HG02798 (cell line): ENCODE measurements at regions not wholly inside any gene's neighbourhood (a gene's known extent, or its start where the extent isn't known, plus 50 kb on each side); places are given as distances from the start of the nearest gene placed in this dataset.
"Not testable (repeated sequence)": the region's sequence is repeated elsewhere in the genome, so short reads cannot be mapped to it uniquely, and the experiment has no call there.

Source experiments
- ATAC-seq: cut with Tn5 transposase; IDR thresholded peaks from one replicate; pipeline ENCODE4 v1.9.1; 2021; ENCODE audit warnings: mild to moderate bottlenecking; ENCODE audit not compliant: unreplicated experiment, poor library complexity

DNA sequence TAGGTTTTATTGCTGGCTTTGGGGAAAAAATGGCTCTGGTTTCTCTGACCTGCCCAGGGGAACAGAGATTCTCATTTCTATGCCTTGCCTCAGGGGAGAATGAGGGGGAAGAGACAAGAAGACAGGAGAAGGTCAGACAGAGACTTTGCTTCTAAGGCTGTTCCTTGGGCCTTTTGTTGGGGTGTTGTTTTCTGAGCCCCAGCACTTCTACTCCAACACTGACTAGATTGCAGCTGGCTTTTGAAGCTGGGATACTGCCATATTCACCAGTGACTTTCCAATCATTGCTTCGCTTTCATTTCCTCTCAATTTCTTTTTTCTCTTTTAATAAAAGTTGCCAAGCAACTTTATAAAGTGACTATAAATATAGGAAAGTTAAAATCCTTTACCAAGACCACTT is 143.2 kb upstream of the ARHGEF26 start:
- ATAC-seq = no peak

- ATAC-seq = no peak
Observed at GRCh38 chr3:153979418-153980251, 141.6 kb upstream of the ARHGEF26 start.

DNA sequence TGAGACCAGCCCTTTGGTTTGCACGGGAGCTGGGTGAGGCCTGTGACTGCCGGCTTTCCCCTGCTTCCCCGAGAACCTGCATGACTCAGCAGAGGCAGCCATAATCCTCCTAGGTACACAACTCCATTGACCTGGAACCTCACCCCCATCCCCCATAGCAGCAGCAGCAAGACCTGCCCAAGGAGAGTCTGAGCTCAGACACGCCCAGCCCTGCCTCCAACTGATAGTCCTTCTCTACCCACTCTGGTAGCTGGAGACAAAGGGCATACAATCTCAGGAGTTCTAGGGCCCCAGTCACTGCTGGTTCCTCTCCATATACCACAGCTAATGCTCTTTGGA is 141.0 kb upstream of the ARHGEF26 start:
- ATAC-seq = no peak

GRCh38 chr3:153997364-153997763 is 123.8 kb upstream of the ARHGEF26 start:
- not testable (repeated sequence) for ATAC-seq

- ATAC-seq = no peak
Observed at GRCh38 chr3:154003649-154004048, 117.5 kb upstream of the ARHGEF26 start.

DNA sequence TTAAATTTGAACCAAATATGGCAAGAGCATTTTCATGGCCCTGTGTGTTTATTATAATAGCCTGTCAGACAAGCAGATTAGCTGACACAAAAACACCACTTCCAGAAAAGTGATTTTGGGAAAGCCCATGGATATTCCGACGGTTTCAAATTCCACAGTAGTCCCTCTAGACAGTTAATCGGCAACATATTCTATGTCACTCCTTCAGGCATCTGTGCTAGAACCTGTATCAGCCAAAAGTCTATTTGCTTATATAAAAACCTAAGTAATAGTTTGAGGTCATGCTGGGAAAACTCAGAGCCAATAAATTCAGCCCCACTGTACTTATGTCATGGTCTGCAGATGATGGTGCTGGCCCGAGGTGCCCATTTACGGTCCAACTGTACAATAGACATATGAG is 110.2 kb upstream of the ARHGEF26 start:
- no peak for ATAC-seq

GRCh38 chr3:154013736-154014135 is 107.5 kb upstream of the ARHGEF26 start:
- no peak for ATAC-seq

DNA sequence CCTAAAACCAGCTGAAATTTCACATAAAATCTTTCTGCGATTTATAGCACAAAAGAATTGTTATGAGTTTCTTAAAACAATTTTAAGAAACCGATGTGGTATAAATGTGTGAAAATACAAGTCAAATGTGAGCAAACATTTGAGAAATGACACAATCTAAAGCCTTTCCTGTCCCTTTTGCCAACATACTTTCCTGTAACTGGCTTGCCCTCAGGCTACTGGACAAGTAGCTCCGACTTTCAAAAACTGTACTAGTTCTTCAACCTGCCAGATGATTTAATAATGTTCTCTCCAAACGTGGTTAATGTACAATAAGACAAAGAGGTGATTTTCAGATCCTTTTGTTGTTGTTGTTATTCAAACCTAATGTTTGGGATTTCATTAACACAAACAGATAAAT is 105.9 kb upstream of the ARHGEF26 start:
- no peak for ATAC-seq

DNA sequence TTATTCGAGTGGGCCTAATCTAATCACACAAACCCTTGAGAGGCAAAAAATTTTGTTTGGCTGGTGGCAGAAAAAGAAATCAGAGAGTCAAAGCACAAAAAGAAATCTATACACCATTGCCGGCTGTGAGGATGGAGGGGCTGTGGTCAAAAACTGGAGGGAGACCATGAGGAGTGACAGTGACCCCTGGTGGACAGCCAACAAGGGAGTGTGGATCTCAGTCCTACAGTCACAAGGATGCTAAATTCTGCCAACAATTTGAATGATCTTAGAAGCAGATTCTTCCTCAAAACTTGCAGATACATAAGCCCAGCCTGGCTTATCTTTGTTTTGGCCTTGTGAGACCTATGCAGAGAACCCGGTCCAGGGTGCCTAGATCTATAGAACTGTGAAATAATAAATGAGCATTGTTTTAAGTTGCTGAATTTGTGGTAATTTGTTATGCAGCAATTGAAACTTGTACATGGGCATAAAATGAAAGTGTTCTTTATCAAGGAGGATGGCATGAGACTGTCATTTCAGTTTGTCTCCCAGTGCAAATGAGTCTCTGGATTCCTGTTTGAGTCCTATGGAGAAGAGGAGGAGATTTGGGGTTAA is 103.0 kb upstream of the ARHGEF26 start:
- peak; percentile 92 for ATAC-seq

GRCh38 chr3:154022606-154023005 is 98.6 kb upstream of the ARHGEF26 start:
- no peak for ATAC-seq

GRCh38 chr3:154023148-154023547 is 98.0 kb upstream of the ARHGEF26 start:
- ATAC-seq = no peak

DNA sequence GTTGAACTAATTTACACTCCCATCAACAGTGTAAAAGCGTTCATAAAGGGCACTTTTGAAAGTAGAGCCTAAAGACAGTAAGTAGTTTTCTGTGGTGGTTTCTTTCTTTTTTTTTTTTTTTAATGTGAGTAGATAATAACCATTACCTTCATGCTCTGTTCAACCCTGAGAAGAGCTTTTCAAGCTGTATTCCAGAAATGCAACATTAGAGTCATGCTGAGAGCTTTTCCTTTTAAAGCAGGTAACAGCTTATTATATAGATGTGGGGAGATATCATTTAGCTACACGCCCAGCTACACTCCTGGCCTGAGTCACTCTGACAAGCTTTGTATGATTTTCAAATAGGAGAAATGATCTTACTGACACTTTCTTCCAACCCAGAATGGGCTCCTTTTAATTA is 96.2 kb upstream of the ARHGEF26 start:
- ATAC-seq = no peak

DNA sequence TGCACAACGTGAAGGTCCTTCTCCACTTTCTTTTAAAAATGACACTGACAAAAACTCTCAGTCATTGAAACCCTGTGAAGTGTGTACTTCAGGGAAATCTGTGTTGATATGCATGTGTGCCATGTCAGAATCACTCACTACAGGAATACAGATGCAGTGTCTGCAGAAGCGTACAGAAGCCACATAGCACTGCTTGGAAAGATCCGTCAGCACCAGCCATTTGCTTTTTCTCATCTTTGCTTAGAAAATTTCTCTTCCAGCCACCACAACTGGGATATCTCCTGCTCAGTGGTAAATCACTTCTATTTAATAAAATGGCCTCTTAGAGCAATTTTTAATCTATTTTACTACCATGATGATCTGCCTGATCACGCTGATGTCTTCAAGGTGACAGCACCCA is 91.3 kb upstream of the ARHGEF26 start:
- no peak for ATAC-seq

DNA sequence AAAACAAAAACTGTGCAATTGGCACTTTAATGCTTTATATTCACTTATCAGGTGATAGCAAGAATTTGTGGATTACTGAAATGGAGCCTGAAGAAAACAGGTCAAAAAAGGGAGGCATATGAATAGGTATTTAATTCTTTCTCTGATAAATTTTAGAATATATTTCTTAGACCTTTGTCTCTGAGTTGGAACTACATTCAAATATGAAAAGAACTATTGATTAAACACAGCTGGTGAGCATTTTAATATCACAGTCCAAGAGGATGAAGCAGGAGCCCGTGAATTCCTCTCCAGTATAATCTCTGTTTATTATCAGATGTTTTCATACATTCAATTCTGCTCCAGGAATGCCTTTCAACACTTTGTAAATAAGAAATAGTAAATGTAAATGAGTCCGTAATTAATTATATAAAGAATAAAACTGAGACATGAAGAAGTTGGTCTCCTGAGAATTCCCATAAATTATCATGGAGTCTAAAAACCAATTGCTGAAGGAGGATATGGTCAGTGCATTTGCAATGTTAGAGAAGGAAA is 86.3 kb upstream of the ARHGEF26 start:
- no peak for ATAC-seq

GRCh38 chr3:154040283-154040682 is 80.9 kb upstream of the ARHGEF26 start:
- ATAC-seq = peak; percentile 64

GRCh38 chr3:154044671-154045070 is 76.5 kb upstream of the ARHGEF26 start:
- ATAC-seq = no peak

DNA sequence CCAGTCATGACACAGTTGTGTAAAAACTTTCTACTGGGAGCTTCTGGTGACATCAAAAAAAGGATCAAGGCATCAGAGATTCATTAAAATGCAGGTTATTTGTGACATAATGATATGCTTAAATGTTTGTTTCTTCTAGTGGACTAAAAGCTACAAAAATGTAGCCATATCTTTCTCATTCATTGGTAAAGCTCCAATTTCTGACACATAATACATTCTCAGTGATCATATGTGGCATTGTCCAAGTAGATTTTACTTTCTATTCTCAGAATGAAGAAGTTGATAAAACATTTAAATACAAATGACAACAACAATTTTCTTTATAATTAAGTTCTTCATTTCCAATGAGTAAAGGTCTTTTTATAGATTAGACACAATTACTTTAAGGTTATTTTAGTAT is 71.0 kb upstream of the ARHGEF26 start:
- ATAC-seq = no peak

DNA sequence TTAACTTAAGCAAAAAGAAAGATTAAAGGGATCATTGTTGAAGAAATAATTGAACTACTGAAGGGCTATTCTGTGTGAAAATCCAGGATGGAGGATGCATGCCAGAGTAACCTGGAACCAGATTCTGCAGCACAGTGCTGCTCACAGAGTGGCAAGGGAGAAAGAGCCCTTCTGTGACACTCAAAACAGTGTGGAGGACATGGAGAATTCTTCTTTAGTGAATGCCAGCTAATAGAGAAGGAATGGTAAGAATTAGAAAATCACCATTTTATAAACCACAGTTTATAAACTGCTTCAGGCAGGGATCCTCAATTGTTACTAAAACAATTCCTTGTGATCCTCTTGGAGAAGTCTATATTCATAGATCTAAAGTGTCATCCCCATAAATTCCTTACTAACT is 70.4 kb upstream of the ARHGEF26 start:
- no peak for ATAC-seq

GRCh38 chr3:154059833-154060232 is 61.4 kb upstream of the ARHGEF26 start:
- no peak for ATAC-seq

DNA sequence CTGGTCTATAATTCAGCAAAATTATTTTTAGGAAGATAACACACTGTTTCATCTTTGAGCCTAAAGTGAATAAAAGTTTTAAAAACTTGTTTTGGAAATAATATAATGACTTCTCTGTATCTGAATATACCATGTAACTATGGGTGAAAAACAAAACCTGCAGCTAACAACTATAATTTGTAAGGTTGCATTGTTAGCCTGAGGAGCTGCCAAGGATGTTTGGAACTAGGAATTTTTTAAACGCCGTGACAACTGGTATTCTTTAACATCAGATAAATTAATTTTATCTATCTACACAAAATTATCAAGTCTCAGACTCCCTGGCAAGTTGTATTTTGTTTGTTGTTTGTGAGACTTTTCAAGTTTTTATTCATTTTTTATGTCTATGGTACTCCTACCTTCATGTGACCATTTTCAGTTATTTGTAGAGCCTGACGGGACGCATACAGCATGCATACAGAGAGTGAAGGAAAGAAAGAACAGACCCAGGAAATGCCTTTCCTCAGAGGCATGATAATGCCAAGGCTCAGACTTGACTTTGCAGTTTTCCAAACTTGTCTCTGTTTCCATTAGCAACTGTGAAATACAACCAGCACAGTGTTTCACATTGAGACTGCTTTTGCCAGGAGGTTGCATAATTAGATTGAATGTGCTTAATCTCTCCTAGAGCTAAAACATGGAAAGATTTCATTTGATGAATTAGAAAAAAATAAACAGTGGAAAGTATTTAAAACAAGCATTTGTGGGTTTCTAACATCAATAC is 60.8 kb upstream of the ARHGEF26 start:
- no peak for ATAC-seq

GRCh38 chr3:154061001-154061370 is 60.2 kb upstream of the ARHGEF26 start:
- no peak for ATAC-seq
